ENCODE measurements at regions not wholly inside any gene's neighbourhood (a gene's known extent, or its start where the extent isn't known, plus 50 kb on each side); places are given as distances from the start of the nearest gene placed in this dataset.

GRCh38 chr4:60042941-60043340, 1157.2 kb upstream of the ADGRL3 start:
- DNase-seq, result no peak

GRCh38 chr4:60078984-60079383, 1121.1 kb upstream of the ADGRL3 start:
- DNase-seq, result no peak

GRCh38 chr4:60081839-60082238, 1118.3 kb upstream of the ADGRL3 start:
- DNase-seq, result no peak

GRCh38 chr4:60088807-60089486, 1111.2 kb upstream of the ADGRL3 start:
- DNase-seq, result no peak

GRCh38 chr4:60089546-60090273, 1110.4 kb upstream of the ADGRL3 start:
- no peak for DNase-seq

- no peak for DNase-seq
These were observed 1103.5 kb upstream of the ADGRL3 start for GRCh38 chr4:60096676-60097075.

GRCh38 chr4:60116592-60116991, 1083.5 kb upstream of the ADGRL3 start:
- DNase-seq, result no peak

GRCh38 chr4:60117726-60118323, 1082.3 kb upstream of the ADGRL3 start:
- no peak for DNase-seq

GRCh38 chr4:60122820-60123219, 1077.3 kb upstream of the ADGRL3 start:
- DNase-seq, result no peak

- no peak for DNase-seq
These were observed 1071.2 kb upstream of the ADGRL3 start for GRCh38 chr4:60128888-60129287.

GRCh38 chr4:60129740-60130139, 1070.4 kb upstream of the ADGRL3 start:
- no peak for DNase-seq

- no peak for DNase-seq
These were observed 1066.8 kb upstream of the ADGRL3 start for GRCh38 chr4:60133375-60133774.

- no peak for DNase-seq
These were observed 1066.0 kb upstream of the ADGRL3 start for GRCh38 chr4:60134099-60134498.

GRCh38 chr4:60155088-60155487, 1045.0 kb upstream of the ADGRL3 start:
- no peak for DNase-seq

- no peak for DNase-seq
These were observed 1027.0 kb upstream of the ADGRL3 start for GRCh38 chr4:60173103-60173502.

GRCh38 chr4:60173718-60174117, 1026.4 kb upstream of the ADGRL3 start:
- no peak for DNase-seq

- no peak for DNase-seq
These were observed 1024.9 kb upstream of the ADGRL3 start for GRCh38 chr4:60175241-60175640.

GRCh38 chr4:60187428-60187827, 1012.7 kb upstream of the ADGRL3 start:
- no peak for DNase-seq

GRCh38 chr4:60189286-60189685, 1010.8 kb upstream of the ADGRL3 start:
- no peak for DNase-seq

- DNase-seq, result no peak
These were observed 1005.9 kb upstream of the ADGRL3 start for GRCh38 chr4:60194214-60194613.

GRCh38 chr4:60195256-60195655, 1004.9 kb upstream of the ADGRL3 start:
- no peak for DNase-seq

- DNase-seq, result peak in 1 of 2 experiments; percentile 41
These were observed 999.0 kb upstream of the ADGRL3 start for GRCh38 chr4:60201052-60201673.

GRCh38 chr4:60209588-60209987, 990.5 kb upstream of the ADGRL3 start:
- DNase-seq, result no peak

- DNase-seq, result no peak
These were observed 984.2 kb upstream of the ADGRL3 start for GRCh38 chr4:60215906-60216305.

Measured in SW 1271 (cell line).